HCT116 (cell line): ENCODE measurements at regions not wholly inside any gene's neighbourhood (a gene's known extent, or its start where the extent isn't known, plus 50 kb on each side); places are given as distances from the start of the nearest gene placed in this dataset.

Experiments
- ATAC-seq: fragments of 200-7000 bp; cut with Tn5 transposase; 2 replicates; pipeline ENCODE4 v1.9.1; 2020; ENCODE audit warnings: mild to moderate bottlenecking, moderate library complexity
- BruUV-seq: library from RNA; stranded (reverse); fragments of 400-500 nt; replicated peaks from 2 replicates; lab custom pipeline; 2021; lab: Mats Ljungman, UMichigan
- CTCF ChIA-PET: fragments of 300-600 bp; sonication (Branson Sonifier 250); formaldehyde crosslinking; loops from one replicate; lab custom pipeline; 2021; ENCODE audit warnings: antibody characterized with exemption; lab: Charles Lee
- POLR2A ChIA-PET: fragments of 300-600, 350-600 bp; sonication (Branson Sonifier 250); formaldehyde crosslinking; loops from one replicate; lab custom pipeline; 2021; ENCODE audit warnings: antibody characterized with exemption; lab: Charles Lee
- RAD21 ChIA-PET, 2 experiments: fragments of 300-600 bp; sonication (Branson Sonifier 250); formaldehyde crosslinking; loops; one replicate each; lab custom pipeline; 2023; ENCODE audit warnings: low total read pairs in 2 of 2; ENCODE audit not compliant: uncharacterized antibody in 2 of 2, unreplicated experiment in 2 of 2, low non-redundant PET in 1 of 2; lab: Charles Lee
- DNase-seq: peaks from one replicate; pipeline ENCODE4 v3.0.0-alpha.2; 2010; ENCODE audit warnings: low read depth, low spot score
- H2AFZ ChIP-seq: fragments of 200-600 bp; shearing (Covaris generic), sonication (generic); 2 replicates; pipeline ENCODE4 v1.6.1; 2017; ENCODE audit warnings: low read depth, mixed run types, mixed read lengths, antibody characterized with exemption, low read length; ENCODE audit not compliant: poor library complexity, severe bottlenecking
- H3K27ac ChIP-seq: 2 replicates; pipeline ENCODE4 v1.5.1; 2012; ENCODE audit warnings: low read depth, low read length
- H3K27me3 ChIP-seq: fragments of 200-600 bp; sonication (generic); 2 replicates; pipeline ENCODE4 v1.6.1; 2016; ENCODE audit warnings: mixed run types, low read length, mixed read lengths; ENCODE audit not compliant: insufficient read depth
- H3K36me3 ChIP-seq, 2 experiments: fragments of 200-500 bp in 1 of 2; fragments of 200-600 bp in 1 of 2; sonication (Bioruptor generic) in 1 of 2; sonication (generic) in 1 of 2; 2 replicates each; pipeline versions ENCODE4 v1.5.1 to v1.6.1; 2014 to 2016; ENCODE audit warnings: low read length in 2 of 2, inconsistent platforms in 1 of 2, mixed read lengths in 1 of 2, mixed run types in 1 of 2; ENCODE audit not compliant: insufficient read depth in 2 of 2, control insufficient read depth in 1 of 2
- H3K4me1 ChIP-seq, 2 experiments: fragments of 200-600 bp in 1 of 2; sonication (generic) in 1 of 2; 2 replicates each; pipeline versions ENCODE4 v1.5.1 to v1.6.1; 2012 to 2017; ENCODE audit warnings: low read length in 2 of 2, inconsistent platforms in 1 of 2, mild to moderate bottlenecking in 1 of 2, mixed read lengths in 1 of 2, mixed run types in 1 of 2, moderate library complexity in 1 of 2; ENCODE audit not compliant: insufficient read depth in 2 of 2, control insufficient read depth in 1 of 2
- H3K4me2 ChIP-seq: fragments of 200-600 bp; sonication (generic); 2 replicates; pipeline ENCODE4 v1.6.1; 2017; ENCODE audit warnings: mixed run types, low read length, mixed read lengths
- H3K4me3 ChIP-seq, 2 experiments: fragments of 200-600 bp in 1 of 2; sonication (generic) in 1 of 2; replicated peaks in 1 of 2; 2 replicates each; pipeline ENCODE4 v1.5.1; 2011 to 2016; ENCODE audit warnings: low read length in 2 of 2, control low read depth in 1 of 2, low read depth in 1 of 2, mild to moderate bottlenecking in 1 of 2, mixed read lengths in 1 of 2, mixed run types in 1 of 2
- H3K79me2 ChIP-seq: fragments of 200-600 bp; sonication (generic); 2 replicates; pipeline ENCODE4 v1.6.1; 2017; ENCODE audit warnings: mild to moderate bottlenecking, mixed run types, low read length, moderate library complexity, mixed read lengths; ENCODE audit not compliant: insufficient read depth
- H3K9ac ChIP-seq: fragments of 200-600 bp; sonication (generic); 2 replicates; pipeline ENCODE4 v1.6.1; 2016; ENCODE audit warnings: low read length, mixed read lengths
- H3K9me2 ChIP-seq: fragments of 200-600 bp; sonication (generic), shearing (Covaris generic); 2 replicates; pipeline ENCODE4 v1.6.1; 2017; ENCODE audit warnings: mixed run types, mild to moderate bottlenecking, moderate library complexity; ENCODE audit not compliant: insufficient read depth
- H3K9me3 ChIP-seq, 2 experiments: fragments of 200-500 bp in 1 of 2; fragments of 200-600 bp in 1 of 2; sonication (Bioruptor generic) in 1 of 2; sonication (generic) in 1 of 2; 2 replicates each; pipeline ENCODE4 v1.6.1; 2014 to 2017; ENCODE audit warnings: low read length in 2 of 2, mixed read lengths in 2 of 2, inconsistent platforms in 1 of 2, low read depth in 1 of 2, mild to moderate bottlenecking in 1 of 2, mixed run types in 1 of 2, moderate library complexity in 1 of 2; ENCODE audit not compliant: control insufficient read depth in 1 of 2, insufficient read depth in 1 of 2
- H4K20me1 ChIP-seq: fragments of 200-600 bp; sonication (generic), shearing (Covaris generic); 2 replicates; pipeline ENCODE4 v1.6.1; 2017; ENCODE audit warnings: mixed run types, mild to moderate bottlenecking, moderate library complexity; ENCODE audit not compliant: insufficient read depth
- ELF1 ChIP-seq: IDR thresholded peaks from 2 replicates; pipeline ENCODE4 v1.6.1; 2012; ENCODE audit warnings: low read depth, borderline replicate concordance
- EZH2 ChIP-seq: fragments of 200-600 bp; sonication (generic); IDR thresholded peaks from 2 replicates; pipeline ENCODE4 v1.6.1; 2017; ENCODE audit warnings: antibody characterized with exemption, mixed run types
- REST ChIP-seq: IDR thresholded peaks from 2 replicates; pipeline ENCODE4 v1.6.1; 2012; ENCODE audit warnings: low read depth
- ZBTB33 ChIP-seq: IDR thresholded peaks from 2 replicates; pipeline ENCODE4 v1.6.1; 2011; ENCODE audit warnings: mild to moderate bottlenecking, low read length, moderate library complexity; ENCODE audit not compliant: insufficient replicate concordance; ENCODE audit errors: extremely low read depth
- ZNF274 ChIP-seq: fragments of 200-500 bp; sonication (Bioruptor generic); IDR thresholded peaks from 2 replicates; pipeline ENCODE4 v1.6.1; 2014; ENCODE audit warnings: mild to moderate bottlenecking, low read depth, low read length, inconsistent platforms
- intact Hi-C: fragments of 100-400 bp; cut with micrococcal nuclease; formaldehyde crosslinking; loops from 2 replicates; pipeline ENCODE4 v1.10.0; 2022

- ATAC-seq (no peak), DNase-seq (no peak)
- no peak overlapping the region for H3K27ac ChIP-seq
- no peaks in the 10 kb centered on the region for H3K27me3 ChIP-seq
- H3K36me3 ChIP-seq, result no peaks in the 10 kb centered on the region
- H3K9me2 ChIP-seq, result no peaks in the 10 kb centered on the region
- no peak overlapping the region for H3K4me2 ChIP-seq
- H3K79me2 ChIP-seq, result no peaks in the 10 kb centered on the region
- H4K20me1 ChIP-seq, result no peaks in the 10 kb centered on the region
- intact Hi-C loops, result no loop called here
- no peak overlapping the region for H2AFZ ChIP-seq
- TF ChIP-seq ZNF274, result no peak
- TF ChIP-seq ELF1, result no peak
- TF ChIP-seq ZBTB33, result no peak
- CTCF ChIA-PET, result no interaction called here
- RAD21 ChIA-PET, result no interaction called here
- POLR2A ChIA-PET, result no interaction called here
- no TSS peak for BruUV-seq
- no peak overlapping the region for H3K4me3 ChIP-seq
- no peaks in the 10 kb centered on the region for H3K4me1 ChIP-seq
- no peak overlapping the region for H3K9ac ChIP-seq
- peaks cover 0 to 9% of the 10 kb centered on the region in 2 experiments; a peak in 2 of 4 replicates for H3K9me3 ChIP-seq
Observed at GRCh38 chr4:60840020-60840419, 360.1 kb upstream of the ADGRL3 start.

GRCh38 chr4:60846678-60847077 lies 353.4 kb upstream of the ADGRL3 start:
- TF ChIP-seq REST (no peak), EZH2 (no peak)
- Histone ChIP-seq H3K4me3 (no peak overlapping the region), H3K36me3 (no peaks in the 10 kb centered on the region), H3K9me2 (no peaks in the 10 kb centered on the region), H3K4me2 (no peak overlapping the region), H3K4me1 (no peaks in the 10 kb centered on the region), H3K9ac (no peak overlapping the region), H2AFZ (no peak overlapping the region), H3K27ac (no peak overlapping the region), H3K9me3 (peaks cover 7 to 11% of the 10 kb centered on the region in 2 experiments; a peak in 2 of 4 replicates), H3K79me2 (no peaks in the 10 kb centered on the region), H3K27me3 (no peaks in the 10 kb centered on the region), H4K20me1 (no peaks in the 10 kb centered on the region)
- intact Hi-C loops, result no loop called here
- ATAC-seq (no peak), DNase-seq (no peak)
- POLR2A ChIA-PET, result no interaction called here
- no TSS peak for BruUV-seq
- RAD21 ChIA-PET, result no interaction called here
- CTCF ChIA-PET, result no interaction called here
